GM23248 (cell line): ENCODE measurements at regions not wholly inside any gene's neighbourhood (a gene's known extent, or its start where the extent isn't known, plus 50 kb on each side); places are given as distances from the start of the nearest gene placed in this dataset.
A peak's percentile ranks its signal among the peaks of the same experiment; 100 is the strongest.
"Not testable (repeated sequence)": the region's sequence is repeated elsewhere in the genome, so short reads cannot be mapped to it uniquely, and the experiment has no call there.

Experiments used
- DNase-seq: peaks from one replicate; pipeline ENCODE4 v3.0.0-alpha.2; 2015
- H2AFZ ChIP-seq: fragments of 200-600 bp; sonication (generic); 2 replicates; pipeline ENCODE4 v1.6.1; 2016; ENCODE audit warnings: antibody characterized with exemption
- H3F3A ChIP-seq: fragments of 200-600 bp; sonication (generic); 2 replicates; pipeline ENCODE4 v1.6.1; 2016; ENCODE audit warnings: mild to moderate bottlenecking, antibody characterized with exemption, mixed run types; ENCODE audit not compliant: insufficient read depth
- H3K27ac ChIP-seq: fragments of 200-600 bp; sonication (generic); 2 replicates; pipeline ENCODE4 v1.5.1; 2016; ENCODE audit warnings: mild to moderate bottlenecking
- H3K27me3 ChIP-seq: fragments of 200-600 bp; sonication (generic); replicated peaks from 2 replicates; pipeline ENCODE4 v1.6.1; 2016; ENCODE audit warnings: mild to moderate bottlenecking; ENCODE audit not compliant: insufficient read depth
- H3K36me3 ChIP-seq: fragments of 200-600 bp; sonication (generic); 2 replicates; pipeline ENCODE4 v1.6.1; 2016; ENCODE audit warnings: low read depth, mild to moderate bottlenecking
- H3K4me1 ChIP-seq: fragments of 200-600 bp; sonication (generic); 2 replicates; pipeline ENCODE4 v1.6.1; 2016; ENCODE audit warnings: mild to moderate bottlenecking; ENCODE audit not compliant: insufficient read depth
- H3K4me2 ChIP-seq: fragments of 200-600 bp; sonication (generic); one replicate; pipeline ENCODE4 v1.6.1; 2016; ENCODE audit warnings: mild to moderate bottlenecking; ENCODE audit not compliant: unreplicated experiment
- H3K4me3 ChIP-seq: fragments of 200-600 bp; sonication (generic); 2 replicates; pipeline ENCODE4 v1.5.1; 2016; ENCODE audit warnings: mild to moderate bottlenecking
- H3K79me2 ChIP-seq: fragments of 200-600 bp; sonication (generic); 2 replicates; pipeline ENCODE4 v1.6.1; 2016; ENCODE audit warnings: mild to moderate bottlenecking; ENCODE audit not compliant: insufficient read depth
- H3K9ac ChIP-seq: fragments of 200-600 bp; sonication (generic); 2 replicates; pipeline ENCODE4 v1.6.1; 2016; ENCODE audit warnings: mild to moderate bottlenecking
- H3K9me2 ChIP-seq: fragments of 200-600 bp; sonication (generic); 2 replicates; pipeline ENCODE4 v1.6.1; 2016; ENCODE audit warnings: mixed run types, mild to moderate bottlenecking, moderate library complexity; ENCODE audit not compliant: insufficient read depth
- H3K9me3 ChIP-seq: fragments of 200-600 bp; sonication (generic); one replicate; pipeline ENCODE4 v1.6.1; 2017; ENCODE audit warnings: low read depth
- H4K20me1 ChIP-seq: fragments of 200-600 bp; sonication (generic); 2 replicates; pipeline ENCODE4 v1.6.0; 2016; ENCODE audit not compliant: insufficient read depth
- EZH2 ChIP-seq: fragments of 200-600 bp; sonication (generic); IDR thresholded peaks from 2 replicates; pipeline ENCODE4 v1.6.1; 2018; ENCODE audit warnings: antibody characterized with exemption, mild to moderate bottlenecking; ENCODE audit not compliant: insufficient read depth, poor library complexity, severe bottlenecking
- EZH2phosphoT487 ChIP-seq: fragments of 200-600 bp; sonication (generic); IDR thresholded peaks from 2 replicates; pipeline ENCODE4 v1.6.1; 2018; ENCODE audit warnings: antibody characterized with exemption, moderate library complexity, mild to moderate bottlenecking, low read depth; ENCODE audit not compliant: insufficient read depth
- WGBS, 2 experiments: methylation state at CpG; one replicate each; pipeline ENCODE4 v1.1.6; 2015 to 2017; ENCODE audit warnings: low lambda C conversion rate in 2 of 2, low coverage in 1 of 2; ENCODE audit errors: missing lambda C conversion rate in 2 of 2; 5-methylcytosine and 5-hydroxymethylcytosine counted together
- in situ Hi-C: fragments of 300-500 bp; cut with MboI; formaldehyde crosslinking; loops from 2 replicates; pipeline ENCODE4 v1.15.0; 2020

DNA sequence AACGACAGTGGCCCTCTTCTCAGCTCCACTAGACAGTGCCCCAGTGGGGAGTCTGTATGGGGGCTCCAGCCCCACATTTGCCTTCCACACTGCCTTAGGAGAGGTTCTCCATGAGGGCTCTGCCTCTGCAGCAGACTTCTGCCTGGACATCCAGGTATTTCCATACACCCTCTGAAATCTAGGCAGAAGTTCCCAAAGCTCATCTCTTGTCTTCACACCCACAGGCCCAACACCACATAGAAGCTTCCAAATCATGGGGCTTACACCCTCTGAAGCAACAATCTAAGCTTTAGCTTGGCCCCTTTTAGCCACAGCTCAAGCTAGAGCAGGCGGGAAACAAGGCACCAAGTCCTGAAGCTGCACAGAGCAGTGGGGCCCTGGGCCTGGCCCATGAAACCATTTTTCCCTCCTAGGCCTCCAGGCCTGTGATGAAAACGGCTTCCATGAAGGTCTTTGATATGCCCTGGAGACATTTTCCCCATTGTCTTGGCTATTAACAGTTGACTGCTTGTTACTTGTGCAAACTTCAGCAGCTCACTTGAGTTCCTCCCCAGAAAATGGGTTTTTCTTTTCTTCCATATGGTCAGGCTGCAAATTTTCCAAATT is 89.2 kb downstream of the KBTBD2 start:
- Histone ChIP-seq H3K9me3 (no peaks in the 10 kb centered on the region), H3K4me2 (no peak overlapping the region), H3K4me1 (no peaks in the 10 kb centered on the region), H3K79me2 (no peaks in the 10 kb centered on the region), H3K27me3 (no peaks in the 10 kb centered on the region), H2AFZ (no peak overlapping the region), H3K4me3 (no peak overlapping the region), H3K36me3 (no peaks in the 10 kb centered on the region), H3K9me2 (no peaks in the 10 kb centered on the region), H3F3A (no peaks in the 10 kb centered on the region), H3K9ac (no peak overlapping the region), H3K27ac (no peak overlapping the region), H4K20me1 (no peaks in the 10 kb centered on the region)
- DNase-seq = no peak
- 58% methylated on average over 3 of the region's 3 CpGs for WGBS, 2 experiments
- TF ChIP-seq EZH2 (no peak), EZH2phosphoT487 (no peak)
- in situ Hi-C loops = no loop called here

DNA sequence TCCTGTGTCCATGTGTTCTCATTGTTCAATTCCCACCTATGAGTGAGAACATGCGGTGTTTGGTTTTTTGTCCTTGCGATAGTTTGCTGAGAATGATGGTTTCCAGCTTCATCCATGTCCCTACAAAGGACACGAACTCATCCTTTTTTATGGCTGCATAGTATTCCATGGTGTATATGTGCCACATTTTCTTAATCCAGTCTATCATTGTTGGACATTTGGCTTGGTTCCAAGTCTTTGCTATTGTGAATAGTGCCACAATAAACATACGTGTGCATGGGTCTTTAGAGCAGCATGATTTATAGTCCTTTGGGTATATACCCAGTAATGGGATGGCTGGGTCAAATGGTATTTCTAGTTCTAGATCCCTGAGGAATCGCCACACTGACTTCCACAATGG is 98.5 kb downstream of the KBTBD2 start:
- Histone ChIP-seq H3F3A (peaks cover 20% of the 10 kb centered on the region), H3K4me1 (peaks cover 14% of the 10 kb centered on the region)
- H3K79me2 ChIP-seq, H3K9me3 ChIP-seq, H2AFZ ChIP-seq, in situ Hi-C loops, H3K9ac ChIP-seq, H3K27me3 ChIP-seq, H3K27ac ChIP-seq, DNase-seq, H3K4me2 ChIP-seq, H3K36me3 ChIP-seq, H3K4me3 ChIP-seq, H4K20me1 ChIP-seq, H3K9me2 ChIP-seq: not testable (repeated sequence)
- 51 to 70% methylated on average over 2 of the region's 5 CpGs for WGBS, 2 experiments

DNA sequence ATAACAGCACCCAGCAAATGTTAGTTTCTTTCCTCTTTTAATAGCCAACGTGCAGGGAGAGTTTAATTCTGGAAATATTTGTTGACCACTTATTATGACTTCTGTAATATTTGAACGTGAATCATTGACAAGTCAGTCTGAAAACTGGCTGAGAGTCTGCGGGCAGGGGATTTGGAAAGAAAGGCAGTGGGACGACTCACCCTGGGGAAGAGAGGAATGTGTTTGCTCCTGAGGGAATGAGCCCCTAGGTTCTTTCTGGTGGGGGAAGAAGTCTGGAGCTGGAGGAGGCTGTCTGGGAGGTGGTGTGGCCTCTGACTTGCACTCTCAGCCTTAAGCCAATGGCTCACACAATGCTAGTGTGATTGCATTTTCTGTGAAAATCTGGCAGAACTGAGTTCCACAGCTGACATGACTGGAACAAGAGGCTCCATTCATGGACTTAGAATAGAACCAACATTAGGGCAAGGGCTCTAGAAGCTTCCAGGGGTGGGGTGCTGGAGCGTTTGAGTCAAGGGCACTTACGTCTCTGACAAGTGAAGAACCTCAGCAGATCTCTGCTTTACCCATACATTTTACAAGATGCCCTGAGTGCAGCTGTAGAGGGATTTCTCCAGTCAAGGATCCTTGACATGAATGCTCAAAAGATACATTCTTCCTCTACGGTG is 100.7 kb downstream of the KBTBD2 start:
- H3K9ac ChIP-seq, in situ Hi-C loops, H3K4me3 ChIP-seq, H3K79me2 ChIP-seq, H3K27me3 ChIP-seq, H3K36me3 ChIP-seq, H4K20me1 ChIP-seq, H3K9me2 ChIP-seq, H2AFZ ChIP-seq, H3K9me3 ChIP-seq: not testable (repeated sequence)
- peak; percentile 86 for DNase-seq
- Histone ChIP-seq H3K4me2 (peak overlapping the region; percentile 47), H3F3A (peaks cover 20% of the 10 kb centered on the region), H3K27ac (peak overlapping the region; percentile 45), H3K4me1 (peaks cover 14% of the 10 kb centered on the region)
- WGBS, 2 experiments = 25 to 37% methylated on average over 6 to 7 of the region's 7 CpGs

DNA sequence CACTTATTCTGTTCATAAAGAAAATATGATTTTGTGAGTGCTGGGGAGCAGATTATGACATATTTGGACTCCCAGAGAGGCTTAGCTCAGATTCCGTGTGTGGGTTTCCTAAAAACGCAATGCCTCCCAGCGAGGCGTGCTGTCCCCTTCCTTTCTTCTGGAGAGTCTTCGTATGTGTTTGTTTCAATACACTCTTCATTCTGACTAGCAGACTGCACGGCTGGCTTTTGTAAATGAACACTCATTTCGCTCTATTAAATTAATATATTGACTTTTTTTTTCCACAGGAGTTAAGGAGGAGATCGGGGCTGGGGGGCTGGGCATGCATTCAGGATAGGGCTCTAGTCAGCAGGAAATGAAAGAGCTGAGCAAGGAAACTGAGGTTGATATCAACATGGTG is 102.3 kb downstream of the KBTBD2 start:
- H3K9ac ChIP-seq, H3K9me3 ChIP-seq, H3K27ac ChIP-seq, DNase-seq, H3K27me3 ChIP-seq, H3K4me2 ChIP-seq, H3K79me2 ChIP-seq, in situ Hi-C loops, H3K4me3 ChIP-seq, H3K9me2 ChIP-seq, H4K20me1 ChIP-seq, H3K36me3 ChIP-seq, H2AFZ ChIP-seq: not testable (repeated sequence)
- WGBS, 2 experiments = 86 to 87% methylated on average over 8 of the region's 8 CpGs
- Histone ChIP-seq H3F3A (peaks cover 20% of the 10 kb centered on the region), H3K4me1 (peaks cover 14% of the 10 kb centered on the region)

DNA sequence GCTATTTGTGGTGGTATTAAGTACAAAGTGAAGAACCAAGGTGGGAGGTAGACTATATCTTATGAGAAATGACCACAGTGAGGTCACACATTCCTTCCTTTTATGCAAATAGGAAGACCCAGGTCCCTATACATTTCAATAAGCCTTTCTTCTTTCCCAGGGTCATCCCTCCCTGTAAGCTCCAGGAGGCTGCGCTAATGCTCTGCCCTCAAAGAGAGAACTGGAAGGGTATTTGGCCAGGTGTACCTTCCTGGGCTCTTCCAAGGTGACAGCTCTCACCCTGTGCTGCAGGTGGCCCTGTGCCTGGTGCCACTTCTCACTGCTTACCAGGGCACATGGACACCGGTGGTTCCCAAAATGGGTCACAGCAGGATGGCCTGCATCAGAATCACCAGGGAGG is 103.4 kb downstream of the KBTBD2 start:
- WGBS, 2 experiments = 94 to 100% methylated on average over 2 of the region's 2 CpGs

DNA sequence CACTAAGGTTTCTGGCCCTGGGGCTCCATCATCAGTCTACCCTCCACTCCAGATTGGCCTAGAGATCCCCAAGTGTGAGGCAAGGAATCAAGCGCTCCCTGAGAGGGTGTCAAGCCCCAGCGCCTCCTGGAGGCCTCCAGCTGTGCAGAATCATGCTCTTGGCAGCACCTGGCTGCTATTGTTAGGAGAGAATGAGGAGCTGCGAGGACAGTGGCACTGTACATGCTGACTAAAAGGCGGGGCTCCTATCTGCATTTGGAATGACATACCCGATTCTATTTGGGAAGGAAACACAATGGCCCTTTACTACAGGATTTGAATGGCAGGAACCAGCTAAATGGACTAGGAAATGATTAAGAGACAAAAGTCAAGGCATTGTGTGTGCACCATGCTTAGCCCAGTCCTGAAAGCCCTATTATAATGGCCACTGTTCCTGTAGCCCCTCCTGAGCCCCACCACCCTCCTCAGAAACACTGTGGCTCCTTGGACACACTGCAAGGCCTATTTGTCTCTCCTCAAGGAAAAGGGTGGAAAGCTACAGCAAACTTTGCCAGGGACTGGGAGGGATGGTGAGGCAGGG is 106.1 kb downstream of the KBTBD2 start:
- 92 to 98% methylated on average over 4 to 5 of the region's 5 CpGs for WGBS, 2 experiments
- H3F3A ChIP-seq = not testable (repeated sequence)

More for the DNA sequence above, 103.4 kb downstream of the KBTBD2 start:
- H3K4me2 ChIP-seq, H3K36me3 ChIP-seq, H2AFZ ChIP-seq, H4K20me1 ChIP-seq, in situ Hi-C loops, H3K9me2 ChIP-seq, H3K9ac ChIP-seq, H3K9me3 ChIP-seq, H3K4me3 ChIP-seq, H3K79me2 ChIP-seq, H3K27me3 ChIP-seq, H3K27ac ChIP-seq, DNase-seq: not testable (repeated sequence)
- peaks cover 20% of the 10 kb centered on the region for H3F3A ChIP-seq
- H3K4me1 ChIP-seq = peaks cover 14% of the 10 kb centered on the region

DNA sequence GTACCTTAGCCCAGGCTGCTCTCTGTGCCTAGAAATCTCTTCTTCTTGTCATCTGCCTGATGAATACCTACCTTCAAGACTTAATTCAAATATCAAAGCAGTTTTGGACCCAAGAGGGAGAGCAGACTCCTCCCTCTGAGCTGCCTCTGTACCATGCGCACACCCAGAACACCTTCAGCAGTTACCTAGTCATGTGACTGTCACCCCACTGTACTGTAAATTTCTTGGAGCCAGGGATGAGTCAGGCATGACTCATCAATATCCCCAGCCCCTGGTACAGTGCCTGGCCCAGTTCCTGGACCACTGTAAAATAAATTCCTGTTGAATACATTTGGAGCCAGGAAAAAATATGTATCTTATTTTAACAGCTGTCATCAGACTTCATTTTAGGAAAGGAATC is 111.7 kb downstream of the KBTBD2 start:
- H3K4me3 ChIP-seq, H3K79me2 ChIP-seq, H3K4me2 ChIP-seq, H3K36me3 ChIP-seq, H3K9ac ChIP-seq, H3K4me1 ChIP-seq, H4K20me1 ChIP-seq, H3K27ac ChIP-seq, H3K9me3 ChIP-seq, H3K27me3 ChIP-seq, H3K9me2 ChIP-seq, H2AFZ ChIP-seq, in situ Hi-C loops, DNase-seq, H3F3A ChIP-seq: not testable (repeated sequence)
- WGBS, 2 experiments = no CpG with 5 or more reads among the region's 1 CpG

More for the DNA sequence above, 106.1 kb downstream of the KBTBD2 start:
- H3K9me2 ChIP-seq, H3K36me3 ChIP-seq, H3K9ac ChIP-seq, H3K9me3 ChIP-seq, H2AFZ ChIP-seq, H4K20me1 ChIP-seq, H3K27me3 ChIP-seq, in situ Hi-C loops, H3K4me2 ChIP-seq, H3K79me2 ChIP-seq, H3K4me1 ChIP-seq, H3K4me3 ChIP-seq, H3K27ac ChIP-seq, DNase-seq: not testable (repeated sequence)
